Fibroblast of skin of scalp (primary cell): ENCODE measurements at regions not wholly inside any gene's neighbourhood (a gene's known extent, or its start where the extent isn't known, plus 50 kb on each side); places are given as distances from the start of the nearest gene placed in this dataset.
"Not testable (repeated sequence)": the region's sequence is repeated elsewhere in the genome, so short reads cannot be mapped to it uniquely, and the experiment has no call there.

ENCODE experiments used
- DNase-seq: peaks from one replicate; pipeline ENCODE4 v3.0.0-alpha.2; 2013

GRCh38 chr10:28393956-28394568 is 91.2 kb upstream of the MPP7 start:
- DNase-seq = peak; percentile 63

- DNase-seq = peak; percentile 41
These were observed 93.5 kb upstream of the MPP7 start for GRCh38 chr10:28396331-28396730.

GRCh38 chr10:28397229-28397628 is 94.4 kb upstream of the MPP7 start:
- no peak for DNase-seq

- DNase-seq = no peak
These were observed 97.3 kb upstream of the MPP7 start for GRCh38 chr10:28400176-28400575.

GRCh38 chr10:28400681-28401080 is 97.8 kb upstream of the MPP7 start:
- no peak for DNase-seq

GRCh38 chr10:28402611-28403073 is 99.8 kb upstream of the MPP7 start:
- not testable (repeated sequence) for DNase-seq

- DNase-seq = no peak
These were observed 100.2 kb upstream of the MPP7 start for GRCh38 chr10:28403090-28403489.

GRCh38 chr10:28408237-28408777 is 105.4 kb upstream of the MPP7 start:
- no peak for DNase-seq

GRCh38 chr10:28410420-28411135 is 107.7 kb upstream of the MPP7 start:
- no peak for DNase-seq

- DNase-seq = no peak
These were observed 108.2 kb upstream of the MPP7 start for GRCh38 chr10:28411136-28411460.

GRCh38 chr10:28411648-28412047 is 108.8 kb upstream of the MPP7 start:
- DNase-seq = no peak

- no peak for DNase-seq
These were observed 114.8 kb upstream of the WAC start for GRCh38 chr10:28418069-28418468.

- peak; percentile 6 for DNase-seq
These were observed 107.5 kb upstream of the WAC start for GRCh38 chr10:28425422-28425821.

- DNase-seq = no peak
These were observed 106.3 kb upstream of the WAC start for GRCh38 chr10:28426392-28427159.

GRCh38 chr10:28427376-28427775 is 105.5 kb upstream of the WAC start:
- DNase-seq = no peak

GRCh38 chr10:28429045-28429444 is 103.9 kb upstream of the WAC start:
- no peak for DNase-seq

- peak; percentile 11 for DNase-seq
These were observed 103.2 kb upstream of the WAC start for GRCh38 chr10:28429573-28430216.

GRCh38 chr10:28431139-28431538 is 101.8 kb upstream of the WAC start:
- no peak for DNase-seq

- DNase-seq = peak; percentile 79
These were observed 100.7 kb upstream of the WAC start for GRCh38 chr10:28432210-28432676.

GRCh38 chr10:28434063-28434462 is 98.9 kb upstream of the WAC start:
- no peak for DNase-seq

- no peak for DNase-seq
These were observed 90.5 kb upstream of the WAC start for GRCh38 chr10:28442403-28442802.

GRCh38 chr10:28444031-28444430 is 88.9 kb upstream of the WAC start:
- no peak for DNase-seq

- DNase-seq = no peak
These were observed 87.4 kb upstream of the WAC start for GRCh38 chr10:28445516-28445915.
